SW 1271 (cell line): ENCODE measurements at regions not wholly inside any gene's neighbourhood (a gene's known extent, or its start where the extent isn't known, plus 50 kb on each side); places are given as distances from the start of the nearest gene placed in this dataset.

Source experiments
- DNase-seq, 2 experiments: peaks; one replicate each; lab custom pipeline; 2025; lab: John Stamatoyannopoulos, UW

GRCh38 chr17:69717214-69717613, 302.7 kb downstream of the MAP2K6 start:
- no peak for DNase-seq

- no peak for DNase-seq
These were observed 303.3 kb downstream of the MAP2K6 start for GRCh38 chr17:69717819-69718218.

GRCh38 chr17:69719474-69720048, 305.1 kb downstream of the MAP2K6 start:
- no peak for DNase-seq

- DNase-seq, result no peak
These were observed 308.0 kb downstream of the MAP2K6 start for GRCh38 chr17:69722518-69722917.

- DNase-seq, result no peak
These were observed 308.8 kb downstream of the MAP2K6 start for GRCh38 chr17:69723316-69723715.

- DNase-seq, result no peak
These were observed 309.2 kb downstream of the MAP2K6 start for GRCh38 chr17:69723741-69724140.

- DNase-seq, result no peak
These were observed 309.7 kb downstream of the MAP2K6 start for GRCh38 chr17:69724238-69724637.

- DNase-seq, result no peak
These were observed 310.6 kb downstream of the MAP2K6 start for GRCh38 chr17:69725146-69725545.

GRCh38 chr17:69728816-69729215, 314.3 kb downstream of the MAP2K6 start:
- DNase-seq, result no peak

- DNase-seq, result no peak
These were observed 315.4 kb downstream of the MAP2K6 start for GRCh38 chr17:69729944-69730343.

- DNase-seq, result no peak
These were observed 317.9 kb downstream of the MAP2K6 start for GRCh38 chr17:69732272-69732918.

GRCh38 chr17:69733171-69734012, 318.9 kb downstream of the MAP2K6 start:
- DNase-seq, result peak in 1 of 2 experiments; percentile 50

- DNase-seq, result no peak
These were observed 320.2 kb downstream of the MAP2K6 start for GRCh38 chr17:69734656-69735055.

GRCh38 chr17:69735285-69735684, 320.8 kb downstream of the MAP2K6 start:
- no peak for DNase-seq

GRCh38 chr17:69743091-69743490, 328.6 kb downstream of the MAP2K6 start:
- no peak for DNase-seq

- no peak for DNase-seq
These were observed 330.1 kb downstream of the MAP2K6 start for GRCh38 chr17:69744512-69745070.

- no peak for DNase-seq
These were observed 325.1 kb upstream of the KCNJ16 start for GRCh38 chr17:69749911-69750310.

GRCh38 chr17:69757688-69758430, 317.2 kb upstream of the KCNJ16 start:
- no peak for DNase-seq

- no peak for DNase-seq
These were observed 314.5 kb upstream of the KCNJ16 start for GRCh38 chr17:69760562-69760961.

GRCh38 chr17:69761011-69761410, 314.0 kb upstream of the KCNJ16 start:
- no peak for DNase-seq

GRCh38 chr17:69761767-69762321, 313.2 kb upstream of the KCNJ16 start:
- DNase-seq, result peak; percentile 68 to 88

- no peak for DNase-seq
These were observed 312.7 kb upstream of the KCNJ16 start for GRCh38 chr17:69762359-69762758.
